Esophagus squamous epithelium (tissue), 5 donors: ENCODE measurements at regions not wholly inside any gene's neighbourhood (a gene's known extent, or its start where the extent isn't known, plus 50 kb on each side); places are given as distances from the start of the nearest gene placed in this dataset.

ENCODE experiments used
- DNase-seq: peaks from one replicate; lab custom pipeline; 2025; lab: John Stamatoyannopoulos, UW
- H3K27ac ChIP-seq, 4 donors: fragments of 200-600 bp; sonication (generic); one replicate each; pipeline ENCODE4 v1.5.1; 2016 to 2019; ENCODE audit warnings: mild to moderate bottlenecking in 1 of 4
- H3K27me3 ChIP-seq, 4 donors: fragments of 200-600 bp; sonication (generic); 1 replicate in 3 of 4; 2 replicates in 1 of 4; pipeline versions ENCODE4 v1.5.1 to v1.6.0; 2017 to 2021; ENCODE audit warnings: antibody characterized with exemption in 1 of 4
- H3K36me3 ChIP-seq, 3 donors: fragments of 200-600 bp; sonication (generic); one replicate each; pipeline ENCODE4 v1.5.1; 2016 to 2019
- H3K4me1 ChIP-seq, 3 donors: fragments of 200-600 bp; sonication (generic); one replicate each; pipeline ENCODE4 v1.5.1; 2017 to 2019
- H3K4me3 ChIP-seq, 4 donors: fragments of 200-600 bp; sonication (generic); 1 replicate in 3 of 4; 2 replicates in 1 of 4; pipeline ENCODE4 v1.5.1; 2016 to 2019; ENCODE audit warnings: mild to moderate bottlenecking in 2 of 4, moderate library complexity in 1 of 4
- H3K9me3 ChIP-seq, 3 donors: fragments of 200-600 bp; sonication (generic); one replicate each; pipeline ENCODE4 v1.5.1; 2016 to 2019
- POLR2A ChIP-seq, 4 donors: fragments of 450-650 bp; IDR thresholded peaks; one replicate each; pipeline ENCODE4 v1.6.1; 2017; ENCODE audit warnings: antibody characterized with exemption in 4 of 4, mild to moderate bottlenecking in 4 of 4, moderate library complexity in 3 of 4
- WGBS, 2 donors: methylation state at CpG; one replicate each; pipeline ENCODE4 v1.1.5; 2018; 5-methylcytosine and 5-hydroxymethylcytosine counted together
- intact Hi-C: fragments of 100-400 bp; cut with DNase I; formaldehyde crosslinking; loops from one replicate; pipeline ENCODE4 v1.15.0; 2022
- TF ChIP-seq, protein P1 (sequence below), 6 experiments: fragments of 450-650 bp in 4 of 6; fragments of 200-600 bp in 2 of 6; sonication (generic) in 2 of 6; IDR thresholded peaks; one replicate each; pipeline ENCODE4 v1.5.1; 2016 to 2019; ENCODE audit warnings: antibody characterized with exemption in 6 of 6, mild to moderate bottlenecking in 4 of 6, moderate library complexity in 4 of 6
- donor health status: DM: yes; HTN: yes; CAD: no.

DNA sequence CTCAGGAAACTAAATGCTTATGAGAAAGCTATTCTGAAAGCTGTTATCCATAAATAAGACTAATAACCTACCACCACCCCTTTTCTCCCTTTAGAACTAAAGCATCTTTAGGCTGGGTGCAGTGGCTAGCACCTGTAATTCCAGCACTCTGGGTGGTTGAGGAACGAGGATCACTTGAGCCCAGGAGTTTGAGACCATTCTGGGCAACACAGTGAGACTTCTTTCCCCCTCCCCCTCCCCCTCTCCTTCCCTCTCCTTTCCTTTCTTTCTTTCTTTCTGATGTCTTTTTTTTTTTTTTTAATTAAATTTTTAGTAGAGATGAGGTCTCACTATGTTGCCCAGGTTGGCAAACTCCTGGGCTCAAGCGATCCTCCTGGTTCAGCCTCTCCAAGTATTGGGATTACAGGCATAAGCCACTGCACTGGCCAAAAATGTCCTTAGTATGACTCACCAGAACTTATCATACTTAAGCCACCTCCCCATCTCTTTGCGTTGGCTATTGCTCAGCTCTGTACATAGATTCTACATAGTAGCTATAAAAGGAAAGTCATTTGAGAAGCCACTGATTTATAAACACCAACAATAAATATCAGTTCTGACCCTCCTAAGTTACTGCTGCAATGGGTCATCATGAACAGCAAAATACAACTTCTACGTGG is 54.8 kb upstream of the SPDEF start:
- no peak for DNase-seq
- H3K4me3 ChIP-seq = no peak overlapping the region
- intact Hi-C loops = no loop called here
- WGBS, 2 donors = 61 to 71% methylated on average over 4 of the region's 4 CpGs
- H3K27me3 ChIP-seq = no peaks in the 10 kb centered on the region
- H3K4me1 ChIP-seq = peaks cover 0 to 6% (median 0%) of the 10 kb centered on the region in 3 donors
- no peak overlapping the region for H3K27ac ChIP-seq
- H3K36me3 ChIP-seq = peaks cover 0 to 39% (median 0%) of the 10 kb centered on the region in 3 donors
- no peak for TF ChIP-seq POLR2A (IDR thresholded peaks at IDR 0.05)
- TF ChIP-seq, protein P1, sequence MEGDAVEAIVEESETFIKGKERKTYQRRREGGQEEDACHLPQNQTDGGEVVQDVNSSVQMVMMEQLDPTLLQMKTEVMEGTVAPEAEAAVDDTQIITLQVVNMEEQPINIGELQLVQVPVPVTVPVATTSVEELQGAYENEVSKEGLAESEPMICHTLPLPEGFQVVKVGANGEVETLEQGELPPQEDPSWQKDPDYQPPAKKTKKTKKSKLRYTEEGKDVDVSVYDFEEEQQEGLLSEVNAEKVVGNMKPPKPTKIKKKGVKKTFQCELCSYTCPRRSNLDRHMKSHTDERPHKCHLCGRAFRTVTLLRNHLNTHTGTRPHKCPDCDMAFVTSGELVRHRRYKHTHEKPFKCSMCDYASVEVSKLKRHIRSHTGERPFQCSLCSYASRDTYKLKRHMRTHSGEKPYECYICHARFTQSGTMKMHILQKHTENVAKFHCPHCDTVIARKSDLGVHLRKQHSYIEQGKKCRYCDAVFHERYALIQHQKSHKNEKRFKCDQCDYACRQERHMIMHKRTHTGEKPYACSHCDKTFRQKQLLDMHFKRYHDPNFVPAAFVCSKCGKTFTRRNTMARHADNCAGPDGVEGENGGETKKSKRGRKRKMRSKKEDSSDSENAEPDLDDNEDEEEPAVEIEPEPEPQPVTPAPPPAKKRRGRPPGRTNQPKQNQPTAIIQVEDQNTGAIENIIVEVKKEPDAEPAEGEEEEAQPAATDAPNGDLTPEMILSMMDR (IDR thresholded peaks at IDR 0.05) = no peak
- no peaks in the 10 kb centered on the region for H3K9me3 ChIP-seq

DNA sequence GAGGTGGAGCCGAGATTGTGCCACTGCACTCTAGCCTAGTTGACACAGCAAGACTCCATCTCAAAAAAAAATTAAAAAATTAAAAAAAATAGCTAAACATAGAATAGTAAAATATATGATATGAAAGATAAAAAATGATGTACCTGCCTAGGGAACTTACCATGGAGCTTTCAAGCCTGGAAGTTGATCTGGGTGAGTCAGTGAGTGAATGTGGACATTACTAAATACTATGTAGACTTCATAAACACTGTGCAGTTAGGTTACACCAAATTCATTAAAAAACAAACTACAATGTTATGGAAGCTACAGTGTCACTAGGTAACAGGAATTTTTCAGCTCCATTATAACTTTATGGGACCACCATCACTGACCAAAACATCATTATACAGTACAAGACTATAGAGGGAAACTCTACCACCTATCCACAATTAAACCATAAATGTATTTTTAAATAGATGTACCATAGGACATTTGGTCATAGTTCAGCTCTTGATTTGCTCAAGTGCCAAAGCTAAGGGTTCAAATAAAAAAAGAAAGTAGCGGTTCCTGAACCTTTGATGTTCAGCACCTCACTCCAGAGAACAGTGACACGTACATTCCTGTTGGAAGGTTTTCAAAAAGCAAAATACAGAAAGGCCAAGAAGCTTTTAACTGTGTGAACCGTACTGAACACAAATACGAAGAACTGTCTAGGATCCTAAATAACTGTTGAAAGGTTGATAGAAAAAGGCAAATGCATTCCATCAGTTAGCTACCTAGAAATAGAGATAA is 52.4 kb upstream of the SPDEF start:
- WGBS, 2 donors = 81 to 83% methylated on average over 5 of the region's 5 CpGs
- Histone ChIP-seq H3K9me3 (no peaks in the 10 kb centered on the region), H3K4me1 (peaks cover 0 to 6% (median 0%) of the 10 kb centered on the region in 3 donors), H3K27ac (no peak overlapping the region), H3K27me3 (no peaks in the 10 kb centered on the region), H3K36me3 (peaks cover 0 to 42% (median 5%) of the 10 kb centered on the region in 3 donors), H3K4me3 (no peak overlapping the region)
- TF ChIP-seq, protein P1 (IDR thresholded peaks at IDR 0.05) = no peak
- TF ChIP-seq POLR2A (IDR thresholded peaks at IDR 0.05) = no peak
- no peak for DNase-seq
- intact Hi-C loops = loop anchor here (5.0 to 10.0 kb wide), 2 partner anchors 81 to 154 kb away; no protein-coding TSS in a partner anchor

DNA sequence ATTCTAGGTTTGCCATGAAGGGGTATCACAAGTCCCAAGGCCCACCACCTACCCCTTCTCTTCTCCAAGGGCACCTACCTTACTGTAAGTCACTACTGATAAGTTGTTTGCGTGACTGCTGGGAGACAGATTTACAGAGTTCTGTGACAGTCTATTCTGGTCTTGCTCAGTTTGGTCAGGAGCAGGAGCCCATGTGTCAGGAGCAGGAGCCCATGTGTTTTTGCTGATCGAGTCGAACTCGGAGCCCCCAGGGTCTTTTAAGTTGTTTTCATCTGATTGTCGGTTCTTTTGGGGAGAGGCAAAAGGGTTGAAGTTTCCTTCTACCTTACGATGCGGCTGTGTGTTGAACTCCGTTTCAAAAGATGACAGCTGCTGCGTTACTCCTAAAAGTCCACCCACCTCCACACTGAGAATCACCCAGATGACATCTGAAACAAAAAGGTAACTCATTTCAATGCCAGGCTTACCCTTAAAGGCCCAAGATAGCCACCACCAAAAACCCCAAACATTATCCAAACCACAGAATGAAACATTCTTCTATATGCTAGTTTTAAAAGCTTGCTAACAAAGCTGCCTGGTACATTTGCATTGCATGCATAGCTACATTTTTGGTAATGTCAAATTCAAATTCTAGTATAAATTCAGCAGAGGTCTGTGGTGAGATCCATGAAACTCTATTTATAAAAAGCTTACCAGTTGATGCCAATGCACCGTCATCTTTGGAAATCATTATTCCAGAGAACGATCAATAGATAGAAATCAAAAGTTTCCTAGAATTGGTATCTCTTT is 50.5 kb upstream of the SPDEF start:
- Histone ChIP-seq H3K27me3 (no peaks in the 10 kb centered on the region), H3K4me3 (no peak overlapping the region), H3K4me1 (peaks cover 0 to 20% (median 0%) of the 10 kb centered on the region in 3 donors), H3K36me3 (peaks cover 0 to 48% (median 5%) of the 10 kb centered on the region in 3 donors), H3K27ac (no peak overlapping the region), H3K9me3 (no peaks in the 10 kb centered on the region)
- intact Hi-C loops = loop anchor here (5.0 to 10.0 kb wide), 2 partner anchors 79 to 152 kb away; no protein-coding TSS in a partner anchor
- 91 to 93% methylated on average over 9 to 11 of the region's 11 CpGs for WGBS, 2 donors
- DNase-seq = no peak
- no peak for TF ChIP-seq POLR2A (IDR thresholded peaks at IDR 0.05)
- TF ChIP-seq, protein P1 (IDR thresholded peaks at IDR 0.05) = no peak
